ENCODE measurements at regions not wholly inside any gene's neighbourhood (a gene's known extent, or its start where the extent isn't known, plus 50 kb on each side); places are given as distances from the start of the nearest gene placed in this dataset.
"Not testable (repeated sequence)": the region's sequence is repeated elsewhere in the genome, so short reads cannot be mapped to it uniquely, and the experiment has no call there.

GRCh38 chr10:29363930-29364329 is 75.1 kb downstream of the LYZL1 start:
- not testable (repeated sequence) for H3K27ac ChIP-seq (ENCODE audit: low read depth, low read length); H3K9ac ChIP-seq (ENCODE audit: low read depth, low read length); H3K36me3 ChIP-seq (ENCODE audit: insufficient read depth, low read length); H3K9me3 ChIP-seq (ENCODE audit: insufficient read depth, low read depth, low read length); H3K4me1 ChIP-seq (ENCODE audit: insufficient read depth, low read length); H3K4me3 ChIP-seq (ENCODE audit: low read length); H3K27me3 ChIP-seq (ENCODE audit: insufficient read depth, low read length)
- 90% methylated on average over 9 of the region's 9 CpGs for WGBS

GRCh38 chr10:29366206-29366605 is 77.3 kb downstream of the LYZL1 start:
- 94% methylated on average over 27 of the region's 27 CpGs for WGBS
- H3K4me1 ChIP-seq (ENCODE audit: insufficient read depth, low read length); H3K36me3 ChIP-seq (ENCODE audit: insufficient read depth, low read length); H3K9ac ChIP-seq (ENCODE audit: low read depth, low read length); H3K9me3 ChIP-seq (ENCODE audit: insufficient read depth, low read depth, low read length); H3K27ac ChIP-seq (ENCODE audit: low read depth, low read length); H3K4me3 ChIP-seq (ENCODE audit: low read length); H3K27me3 ChIP-seq (ENCODE audit: insufficient read depth, low read length): not testable (repeated sequence)

GRCh38 chr10:29369419-29369818 is 80.5 kb downstream of the LYZL1 start:
- Histone ChIP-seq H3K4me1 (ENCODE audit: insufficient read depth, low read length) (no peaks in the 10 kb centered on the region), H3K9ac (ENCODE audit: low read depth, low read length) (no peak overlapping the region), H3K4me3 (ENCODE audit: low read length) (no peak overlapping the region), H3K27ac (ENCODE audit: low read depth, low read length) (no peak overlapping the region), H3K27me3 (ENCODE audit: insufficient read depth, low read length) (no peaks in the 10 kb centered on the region), H3K36me3 (ENCODE audit: insufficient read depth, low read length) (no peaks in the 10 kb centered on the region), H3K9me3 (ENCODE audit: insufficient read depth, low read depth, low read length) (no peaks in the 10 kb centered on the region)
- WGBS = 92% methylated on average over 5 of the region's 5 CpGs

- no peaks in the 10 kb centered on the region for H3K27me3 ChIP-seq (ENCODE audit: insufficient read depth, low read length)
- H3K4me1 ChIP-seq (ENCODE audit: insufficient read depth, low read length) = no peaks in the 10 kb centered on the region
- no peaks in the 10 kb centered on the region for H3K36me3 ChIP-seq (ENCODE audit: insufficient read depth, low read length)
- no peak overlapping the region for H3K4me3 ChIP-seq (ENCODE audit: low read length)
- 89% methylated on average over 16 of the region's 17 CpGs for WGBS
- H3K9ac ChIP-seq (ENCODE audit: low read depth, low read length) = no peak overlapping the region
- H3K27ac ChIP-seq (ENCODE audit: low read depth, low read length) = no peak overlapping the region
- H3K9me3 ChIP-seq (ENCODE audit: insufficient read depth, low read depth, low read length) = no peaks in the 10 kb centered on the region
Observed at GRCh38 chr10:29370097-29371092, 81.5 kb downstream of the LYZL1 start.

GRCh38 chr10:29372920-29373319 is 84.0 kb downstream of the LYZL1 start:
- no peaks in the 10 kb centered on the region for H3K4me1 ChIP-seq (ENCODE audit: insufficient read depth, low read length)
- H3K4me3 ChIP-seq (ENCODE audit: low read length) = no peak overlapping the region
- H3K36me3 ChIP-seq (ENCODE audit: insufficient read depth, low read length) = no peaks in the 10 kb centered on the region
- H3K27ac ChIP-seq (ENCODE audit: low read depth, low read length) = no peak overlapping the region
- H3K27me3 ChIP-seq (ENCODE audit: insufficient read depth, low read length) = no peaks in the 10 kb centered on the region
- 89% methylated on average over 5 of the region's 5 CpGs for WGBS
- no peaks in the 10 kb centered on the region for H3K9me3 ChIP-seq (ENCODE audit: insufficient read depth, low read depth, low read length)
- no peak overlapping the region for H3K9ac ChIP-seq (ENCODE audit: low read depth, low read length)

- WGBS = 88% methylated on average over 5 of the region's 7 CpGs
- Histone ChIP-seq H3K9me3 (ENCODE audit: insufficient read depth, low read depth, low read length) (no peaks in the 10 kb centered on the region), H3K36me3 (ENCODE audit: insufficient read depth, low read length) (no peaks in the 10 kb centered on the region), H3K27me3 (ENCODE audit: insufficient read depth, low read length) (no peaks in the 10 kb centered on the region), H3K27ac (ENCODE audit: low read depth, low read length) (no peak overlapping the region), H3K4me3 (ENCODE audit: low read length) (no peak overlapping the region), H3K9ac (ENCODE audit: low read depth, low read length) (no peak overlapping the region), H3K4me1 (ENCODE audit: insufficient read depth, low read length) (no peaks in the 10 kb centered on the region)
Observed at GRCh38 chr10:29374162-29374561, 85.3 kb downstream of the LYZL1 start.

DNA sequence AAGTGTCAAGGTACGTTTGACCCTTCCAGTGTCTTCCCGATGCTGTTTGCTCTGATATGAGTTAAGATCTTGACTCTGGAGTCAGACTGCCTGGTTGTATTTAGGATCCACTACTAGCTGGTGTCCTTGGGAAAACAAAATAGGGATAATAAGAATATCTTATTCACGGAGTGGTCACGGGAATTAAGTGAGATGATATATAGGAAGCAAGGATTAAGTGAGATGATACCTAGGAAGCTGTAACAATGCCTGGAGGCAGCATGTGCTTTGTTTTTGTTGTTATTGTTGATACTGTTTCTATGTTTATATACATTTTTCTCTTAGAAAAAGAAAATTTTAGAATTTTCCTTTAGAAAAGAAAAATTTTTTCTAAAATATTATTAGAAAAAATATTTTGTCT is 87.0 kb downstream of the LYZL1 start:
- no peak overlapping the region for H3K4me3 ChIP-seq (ENCODE audit: low read length)
- H3K4me1 ChIP-seq (ENCODE audit: insufficient read depth, low read length) = peaks cover 9% of the 10 kb centered on the region
- WGBS = 95% methylated on average over 4 of the region's 4 CpGs
- no peak overlapping the region for H3K27ac ChIP-seq (ENCODE audit: low read depth, low read length)
- H3K9me3 ChIP-seq (ENCODE audit: insufficient read depth, low read depth, low read length) = no peaks in the 10 kb centered on the region
- no peaks in the 10 kb centered on the region for H3K27me3 ChIP-seq (ENCODE audit: insufficient read depth, low read length)
- no peak overlapping the region for H3K9ac ChIP-seq (ENCODE audit: low read depth, low read length)
- no peaks in the 10 kb centered on the region for H3K36me3 ChIP-seq (ENCODE audit: insufficient read depth, low read length)

- no peaks in the 10 kb centered on the region for H3K36me3 ChIP-seq (ENCODE audit: insufficient read depth, low read length)
- H3K9ac ChIP-seq (ENCODE audit: low read depth, low read length) = no peak overlapping the region
- WGBS = 79% methylated on average over 10 of the region's 10 CpGs
- H3K4me1 ChIP-seq (ENCODE audit: insufficient read depth, low read length) = peaks cover 9% of the 10 kb centered on the region
- no peaks in the 10 kb centered on the region for H3K27me3 ChIP-seq (ENCODE audit: insufficient read depth, low read length)
- no peak overlapping the region for H3K27ac ChIP-seq (ENCODE audit: low read depth, low read length)
- no peak overlapping the region for H3K4me3 ChIP-seq (ENCODE audit: low read length)
- no peaks in the 10 kb centered on the region for H3K9me3 ChIP-seq (ENCODE audit: insufficient read depth, low read depth, low read length)
Observed at GRCh38 chr10:29377333-29377961, 88.6 kb downstream of the LYZL1 start.

DNA sequence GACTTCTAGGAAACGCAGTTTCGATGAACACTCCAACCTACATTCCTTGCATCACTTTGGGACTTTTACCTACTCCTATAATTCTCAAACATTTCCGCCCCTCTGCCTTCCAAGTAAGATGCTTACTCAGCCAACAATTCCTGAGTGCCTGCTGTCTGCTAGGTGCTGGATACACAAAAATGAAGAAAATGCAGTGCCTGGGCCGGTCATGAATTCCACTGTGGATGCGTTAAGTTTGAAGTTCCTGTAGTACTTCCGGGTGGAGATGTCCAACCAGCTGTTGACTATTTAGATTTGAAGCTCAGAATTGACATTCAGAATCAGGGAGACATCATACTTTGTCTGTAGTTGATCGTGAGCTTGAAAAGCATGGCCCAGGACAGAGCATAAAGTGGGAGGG is 89.2 kb downstream of the LYZL1 start:
- Histone ChIP-seq H3K9ac (ENCODE audit: low read depth, low read length) (no peak overlapping the region), H3K36me3 (ENCODE audit: insufficient read depth, low read length) (no peaks in the 10 kb centered on the region)
- WGBS = 92% methylated on average over 7 of the region's 7 CpGs

GRCh38 chr10:29379208-29379607 is 90.3 kb downstream of the LYZL1 start:
- Histone ChIP-seq H3K27ac (ENCODE audit: low read depth, low read length) (no peak overlapping the region), H3K27me3 (ENCODE audit: insufficient read depth, low read length) (no peaks in the 10 kb centered on the region; the same call in 1 of the 2 replicates), H3K9me3 (ENCODE audit: insufficient read depth, low read depth, low read length) (no peaks in the 10 kb centered on the region), H3K4me3 (ENCODE audit: low read length) (no peak overlapping the region), H3K9ac (ENCODE audit: low read depth, low read length) (no peak overlapping the region), H3K4me1 (ENCODE audit: insufficient read depth, low read length) (peaks cover 9% of the 10 kb centered on the region), H3K36me3 (ENCODE audit: insufficient read depth, low read length) (no peaks in the 10 kb centered on the region)
- 96% methylated on average over 4 of the region's 4 CpGs for WGBS

More for the DNA sequence above, 89.2 kb downstream of the LYZL1 start:
- no peak overlapping the region for H3K27ac ChIP-seq (ENCODE audit: low read depth, low read length)
- no peak overlapping the region for H3K4me3 ChIP-seq (ENCODE audit: low read length)
- H3K27me3 ChIP-seq (ENCODE audit: insufficient read depth, low read length) = no peaks in the 10 kb centered on the region
- peaks cover 9% of the 10 kb centered on the region for H3K4me1 ChIP-seq (ENCODE audit: insufficient read depth, low read length)
- no peaks in the 10 kb centered on the region for H3K9me3 ChIP-seq (ENCODE audit: insufficient read depth, low read depth, low read length)

DNA sequence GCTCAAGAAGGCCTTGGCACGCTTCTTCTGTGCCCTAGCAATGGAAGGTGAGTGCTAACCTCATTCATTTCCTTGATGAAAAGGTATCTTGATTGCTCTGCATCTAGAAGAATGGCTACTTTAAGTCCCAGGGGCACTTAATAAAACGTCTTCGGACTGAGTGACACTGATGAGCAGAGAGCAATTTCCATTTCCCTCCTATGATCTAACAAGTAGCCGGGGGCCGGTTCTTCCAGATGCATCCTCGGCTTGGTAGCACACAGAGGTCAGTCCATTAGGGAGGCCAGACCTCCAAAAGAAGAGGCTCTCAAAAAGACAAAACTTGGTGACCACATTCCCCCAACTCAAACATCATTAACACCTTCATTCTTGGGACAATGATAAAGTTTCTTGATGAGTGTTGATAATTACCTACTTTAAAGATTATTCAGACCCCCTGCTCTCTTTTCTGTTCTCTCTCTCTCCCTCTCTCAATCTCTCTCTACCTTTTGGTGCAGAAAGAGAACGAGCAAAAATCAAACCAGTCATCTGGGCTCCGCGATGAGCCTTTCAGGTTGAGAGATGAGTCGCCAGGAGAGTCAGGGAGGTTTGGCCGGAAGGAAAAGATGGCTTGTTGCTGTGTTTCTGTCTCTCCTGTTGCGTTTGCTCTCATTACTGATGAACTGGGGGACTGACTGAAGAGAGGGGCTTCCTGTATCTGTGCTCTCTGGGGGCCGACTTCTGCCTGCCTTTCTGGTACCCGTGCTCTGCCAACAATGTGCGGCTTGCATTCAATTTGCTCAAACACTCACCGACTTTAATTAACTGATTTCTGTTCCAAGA is 91.1 kb downstream of the LYZL1 start:
- H3K27ac ChIP-seq (ENCODE audit: low read depth, low read length); H3K9me3 ChIP-seq (ENCODE audit: insufficient read depth, low read depth, low read length); H3K36me3 ChIP-seq (ENCODE audit: insufficient read depth, low read length); H3K9ac ChIP-seq (ENCODE audit: low read depth, low read length); H3K4me3 ChIP-seq (ENCODE audit: low read length); H3K27me3 ChIP-seq (ENCODE audit: insufficient read depth, low read length); H3K4me1 ChIP-seq (ENCODE audit: insufficient read depth, low read length): not testable (repeated sequence)
- 52% methylated on average over 14 of the region's 16 CpGs for WGBS

Measured in HUES64 (cell line).